OCI-LY1 (cell line): ENCODE measurements at regions not wholly inside any gene's neighbourhood (a gene's known extent, or its start where the extent isn't known, plus 50 kb on each side); places are given as distances from the start of the nearest gene placed in this dataset.

ENCODE experiments used
- CTCF ChIP-seq: fragments of 200-600 bp; sonication (generic), shearing (Covaris generic); IDR thresholded peaks from 2 replicates; pipeline ENCODE4 v1.5.1; 2017; ENCODE audit warnings: mild to moderate bottlenecking, antibody characterized with exemption, low read length, moderate library complexity, mixed read lengths
- EZH2 ChIP-seq: fragments of 200-600 bp; sonication (generic), shearing (Covaris generic); IDR thresholded peaks from 2 replicates; pipeline ENCODE4 v1.8.0; 2017; ENCODE audit warnings: borderline replicate concordance, mixed run types, mild to moderate bottlenecking, antibody characterized with exemption, low read length, moderate library complexity, mixed read lengths

DNA sequence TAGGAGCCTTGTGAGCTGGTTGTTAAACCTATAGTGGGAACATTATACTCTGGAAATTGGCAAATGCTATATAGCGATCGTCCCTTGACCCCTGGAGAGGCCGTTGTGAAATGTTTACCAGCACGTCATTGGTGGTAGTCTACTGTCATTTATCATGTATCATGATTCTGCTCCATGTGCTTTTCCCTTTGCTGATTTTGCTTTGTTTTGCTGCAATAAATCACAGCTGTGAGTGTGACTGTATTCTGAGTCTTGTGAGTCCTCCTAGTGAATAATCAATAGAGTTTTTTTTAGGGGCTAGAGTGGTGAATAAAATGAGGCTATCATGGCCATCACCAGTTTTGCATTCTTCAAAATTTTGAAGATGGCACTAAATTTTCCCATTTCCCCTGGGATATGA, 189.1 kb downstream of the HRH4 start:
- no peak for TF ChIP-seq CTCF
- TF ChIP-seq EZH2, result no peak
